ENCODE measurements at regions not wholly inside any gene's neighbourhood (a gene's known extent, or its start where the extent isn't known, plus 50 kb on each side); places are given as distances from the start of the nearest gene placed in this dataset.

DNA sequence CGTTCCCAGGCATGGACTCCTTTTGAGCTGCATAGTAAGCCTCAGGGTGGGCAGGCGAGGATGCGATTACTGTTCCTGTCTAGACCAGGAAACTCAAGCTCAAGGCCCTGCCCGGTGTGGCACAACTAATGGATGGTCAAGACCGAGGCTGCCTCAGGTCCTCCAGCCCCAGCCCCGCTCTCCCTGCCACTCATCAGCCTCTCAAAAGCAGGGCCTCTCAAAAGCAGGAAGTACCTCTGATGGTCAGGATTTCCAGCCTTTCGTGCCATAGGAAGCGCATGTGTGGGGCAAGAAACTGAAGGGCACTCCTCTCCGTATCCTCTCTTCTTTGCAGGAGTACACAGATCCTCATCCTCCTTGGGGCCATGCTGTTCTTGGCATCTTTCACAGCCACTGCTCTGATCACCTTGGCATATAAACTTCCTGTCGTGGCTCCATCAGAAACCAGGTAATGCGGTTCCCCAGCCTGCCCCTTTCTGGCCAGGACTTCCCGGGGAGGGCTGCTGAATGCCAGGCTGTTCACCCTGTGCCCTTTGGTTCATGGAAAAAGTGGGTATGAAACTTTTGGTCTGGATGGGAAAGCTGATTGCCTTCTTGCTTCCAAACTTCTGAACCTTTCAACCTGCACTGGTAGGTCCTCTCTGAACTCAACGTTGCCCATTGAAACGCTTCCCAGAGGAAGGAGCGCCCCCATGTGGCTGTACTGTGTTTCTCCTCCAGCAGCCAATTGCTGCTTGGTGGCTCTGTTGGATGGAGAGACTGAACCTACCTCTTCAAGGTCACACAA, 82.8 kb upstream of the SEC11C start:
- no peak overlapping the region for H2AFZ ChIP-seq (ENCODE audit: insufficient read depth, low read length, poor library complexity)
- H3K27ac ChIP-seq (ENCODE audit: low read depth, low read length): no peak overlapping the region
- peak overlapping the region; percentile 83 for H2AK5ac ChIP-seq (ENCODE audit: low read length)
- H2BK12ac ChIP-seq (ENCODE audit: low read length): peak overlapping the region; percentile 53
- no peaks in the 10 kb centered on the region for H3K4me1 ChIP-seq (ENCODE audit: control insufficient read depth in 1 of 2, insufficient read depth in 2 of 2, low read length in 2 of 2)
- no peak overlapping the region for H3K23ac ChIP-seq (ENCODE audit: low read length)
- peak; percentile 50 to 86 for DNase-seq
- H3K36me3 ChIP-seq (ENCODE audit: control insufficient read depth in 1 of 2, insufficient read depth in 2 of 2, low read length in 2 of 2): no peaks in the 10 kb centered on the region
- H3K9me3 ChIP-seq (ENCODE audit: insufficient read depth, low read depth, low read length): no peaks in the 10 kb centered on the region
- H3K79me1 ChIP-seq (ENCODE audit: low read length): peaks cover 2% of the 10 kb centered on the region
- H3K9ac ChIP-seq (ENCODE audit: low read length): no peak overlapping the region
- no peak overlapping the region for H3K4me3 ChIP-seq (ENCODE audit: low read depth, low read length)
- no peak overlapping the region for H4K12ac ChIP-seq (ENCODE audit: low read depth, low read length)
- no CpG with 5 or more reads among the region's 15 CpGs for WGBS (ENCODE audit: extremely low coverage, insufficient coverage, insufficient read length)
- H3K18ac ChIP-seq (ENCODE audit: low read length): peak overlapping the region; percentile 25
- H3K79me2 ChIP-seq (ENCODE audit: control insufficient read depth, insufficient read depth, low read length, poor library complexity): no peaks in the 10 kb centered on the region
- H3K14ac ChIP-seq (ENCODE audit: low read length): peak overlapping the region; percentile 41
- no peak overlapping the region for H3K4me2 ChIP-seq (ENCODE audit: low read length)
- peak overlapping the region; percentile 56 for H2BK120ac ChIP-seq (ENCODE audit: insufficient read depth, low read length, poor library complexity)
- no peak overlapping the region for H2BK5ac ChIP-seq (ENCODE audit: low read depth, low read length, poor library complexity)
- peak overlapping the region; percentile 75 for H4K91ac ChIP-seq (ENCODE audit: low read depth, low read length)
- H3K27me3 ChIP-seq (ENCODE audit: insufficient read depth, low read length): no peaks in the 10 kb centered on the region
- peak overlapping the region; percentile 39 for H4K8ac ChIP-seq (ENCODE audit: low read depth, low read length)
- no peak overlapping the region for H3K4ac ChIP-seq (ENCODE audit: low read depth, low read length)

- Histone ChIP-seq H4K12ac (ENCODE audit: low read depth, low read length) (no peak overlapping the region), H3K79me1 (ENCODE audit: low read length) (peaks cover 2% of the 10 kb centered on the region), H3K4me3 (ENCODE audit: low read depth, low read length) (no peak overlapping the region), H3K4me2 (ENCODE audit: low read length) (no peak overlapping the region), H3K4ac (ENCODE audit: low read depth, low read length) (no peak overlapping the region), H2AK5ac (ENCODE audit: low read length) (no peak overlapping the region), H3K9me3 (ENCODE audit: insufficient read depth, low read depth, low read length) (no peaks in the 10 kb centered on the region), H4K8ac (ENCODE audit: low read depth, low read length) (no peak overlapping the region), H3K36me3 (ENCODE audit: control insufficient read depth in 1 of 2, insufficient read depth in 2 of 2, low read length in 2 of 2) (no peaks in the 10 kb centered on the region), H3K27ac (ENCODE audit: low read depth, low read length) (no peak overlapping the region), H3K4me1 (ENCODE audit: control insufficient read depth in 1 of 2, insufficient read depth in 2 of 2, low read length in 2 of 2) (no peaks in the 10 kb centered on the region), H2BK120ac (ENCODE audit: insufficient read depth, low read length, poor library complexity) (no peak overlapping the region), H2AFZ (ENCODE audit: insufficient read depth, low read length, poor library complexity) (no peak overlapping the region), H4K91ac (ENCODE audit: low read depth, low read length) (no peak overlapping the region), H3K14ac (ENCODE audit: low read length) (no peak overlapping the region), H2BK5ac (ENCODE audit: low read depth, low read length, poor library complexity) (no peak overlapping the region), H3K18ac (ENCODE audit: low read length) (no peak overlapping the region), H2BK12ac (ENCODE audit: low read length) (no peak overlapping the region), H3K79me2 (ENCODE audit: control insufficient read depth, insufficient read depth, low read length, poor library complexity) (no peaks in the 10 kb centered on the region), H3K23ac (ENCODE audit: low read length) (no peak overlapping the region), H3K9ac (ENCODE audit: low read length) (no peak overlapping the region), H3K27me3 (ENCODE audit: insufficient read depth, low read length) (no peaks in the 10 kb centered on the region)
- DNase-seq: no peak
- no CpG with 5 or more reads among the region's 4 CpGs for WGBS (ENCODE audit: extremely low coverage, insufficient coverage, insufficient read length)
Measured at GRCh38 chr18:59057493-59057795, 82.2 kb upstream of the SEC11C start.

GRCh38 chr18:59057969-59058368, 81.7 kb upstream of the SEC11C start:
- no peak overlapping the region for H4K8ac ChIP-seq (ENCODE audit: low read depth, low read length)
- no peaks in the 10 kb centered on the region for H3K79me2 ChIP-seq (ENCODE audit: control insufficient read depth, insufficient read depth, low read length, poor library complexity)
- no peak for DNase-seq
- H3K23ac ChIP-seq (ENCODE audit: low read length): no peak overlapping the region
- no peak overlapping the region for H2AFZ ChIP-seq (ENCODE audit: insufficient read depth, low read length, poor library complexity)
- no peak overlapping the region for H2BK12ac ChIP-seq (ENCODE audit: low read length)
- no peak overlapping the region for H2AK5ac ChIP-seq (ENCODE audit: low read length)
- no CpG with 5 or more reads among the region's 4 CpGs for WGBS (ENCODE audit: extremely low coverage, insufficient coverage, insufficient read length)
- H3K4me1 ChIP-seq (ENCODE audit: control insufficient read depth in 1 of 2, insufficient read depth in 2 of 2, low read length in 2 of 2): no peaks in the 10 kb centered on the region
- no peak overlapping the region for H3K14ac ChIP-seq (ENCODE audit: low read length)
- no peaks in the 10 kb centered on the region for H3K27me3 ChIP-seq (ENCODE audit: insufficient read depth, low read length)
- no peak overlapping the region for H3K27ac ChIP-seq (ENCODE audit: low read depth, low read length)
- no peak overlapping the region for H3K18ac ChIP-seq (ENCODE audit: low read length)
- H3K4me2 ChIP-seq (ENCODE audit: low read length): no peak overlapping the region
- peaks cover 2% of the 10 kb centered on the region for H3K79me1 ChIP-seq (ENCODE audit: low read length)
- H2BK5ac ChIP-seq (ENCODE audit: low read depth, low read length, poor library complexity): no peak overlapping the region
- no peaks in the 10 kb centered on the region for H3K9me3 ChIP-seq (ENCODE audit: insufficient read depth, low read depth, low read length)
- no peak overlapping the region for H3K4me3 ChIP-seq (ENCODE audit: low read depth, low read length)
- no peak overlapping the region for H3K9ac ChIP-seq (ENCODE audit: low read length)
- H4K12ac ChIP-seq (ENCODE audit: low read depth, low read length): no peak overlapping the region
- H4K91ac ChIP-seq (ENCODE audit: low read depth, low read length): no peak overlapping the region
- no peaks in the 10 kb centered on the region for H3K36me3 ChIP-seq (ENCODE audit: control insufficient read depth in 1 of 2, insufficient read depth in 2 of 2, low read length in 2 of 2)
- H2BK120ac ChIP-seq (ENCODE audit: insufficient read depth, low read length, poor library complexity): no peak overlapping the region
- no peak overlapping the region for H3K4ac ChIP-seq (ENCODE audit: low read depth, low read length)

DNA sequence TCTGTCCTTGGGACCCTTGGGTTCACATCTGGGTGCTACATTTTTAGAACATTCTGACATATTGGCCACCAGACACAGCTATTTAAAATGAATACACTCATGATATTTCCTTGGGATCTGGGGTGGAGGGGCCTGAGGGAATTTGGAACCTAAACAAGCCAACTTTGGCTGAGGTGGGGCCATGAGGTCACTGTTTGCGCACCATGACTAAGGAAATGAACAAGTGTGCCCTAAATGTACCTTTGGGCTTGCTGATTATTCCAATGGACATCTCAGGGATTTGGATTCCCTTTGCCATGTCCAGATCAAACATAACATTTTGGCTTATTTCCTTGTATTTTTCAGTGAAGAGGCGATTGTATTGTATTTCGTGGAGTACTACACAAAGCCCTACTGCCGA, 80.5 kb upstream of the SEC11C start:
- Histone ChIP-seq H3K4me2 (ENCODE audit: low read length) (no peak overlapping the region), H3K4ac (ENCODE audit: low read depth, low read length) (no peak overlapping the region), H3K36me3 (ENCODE audit: control insufficient read depth in 1 of 2, insufficient read depth in 2 of 2, low read length in 2 of 2) (no peaks in the 10 kb centered on the region), H2BK120ac (ENCODE audit: insufficient read depth, low read length, poor library complexity) (no peak overlapping the region), H3K4me3 (ENCODE audit: low read depth, low read length) (no peak overlapping the region), H3K9ac (ENCODE audit: low read length) (no peak overlapping the region), H3K27ac (ENCODE audit: low read depth, low read length) (no peak overlapping the region), H4K12ac (ENCODE audit: low read depth, low read length) (no peak overlapping the region), H4K91ac (ENCODE audit: low read depth, low read length) (no peak overlapping the region), H3K14ac (ENCODE audit: low read length) (no peak overlapping the region), H3K79me1 (ENCODE audit: low read length) (peaks cover 2% of the 10 kb centered on the region), H3K23ac (ENCODE audit: low read length) (no peak overlapping the region), H3K9me3 (ENCODE audit: insufficient read depth, low read depth, low read length) (no peaks in the 10 kb centered on the region), H3K79me2 (ENCODE audit: control insufficient read depth, insufficient read depth, low read length, poor library complexity) (no peaks in the 10 kb centered on the region), H3K27me3 (ENCODE audit: insufficient read depth, low read length) (no peaks in the 10 kb centered on the region), H2BK5ac (ENCODE audit: low read depth, low read length, poor library complexity) (no peak overlapping the region), H2AFZ (ENCODE audit: insufficient read depth, low read length, poor library complexity) (no peak overlapping the region), H2BK12ac (ENCODE audit: low read length) (no peak overlapping the region), H4K8ac (ENCODE audit: low read depth, low read length) (no peak overlapping the region), H3K4me1 (ENCODE audit: control insufficient read depth in 1 of 2, insufficient read depth in 2 of 2, low read length in 2 of 2) (no peaks in the 10 kb centered on the region), H3K18ac (ENCODE audit: low read length) (no peak overlapping the region), H2AK5ac (ENCODE audit: low read length) (no peak overlapping the region)
- no CpG with 5 or more reads among the region's 4 CpGs for WGBS (ENCODE audit: extremely low coverage, insufficient coverage, insufficient read length)
- DNase-seq: no peak
